Esophagus squamous epithelium (tissue), 4 donors: ENCODE measurements at regions not wholly inside any gene's neighbourhood (a gene's known extent, or its start where the extent isn't known, plus 50 kb on each side); places are given as distances from the start of the nearest gene placed in this dataset.
"Not testable (repeated sequence)": the region's sequence is repeated elsewhere in the genome, so short reads cannot be mapped to it uniquely, and the experiment has no call there.

Experiments used
- POLR2A ChIP-seq, 4 donors: fragments of 450-650 bp; IDR thresholded peaks; one replicate each; pipeline ENCODE4 v1.6.1; 2017; ENCODE audit warnings: antibody characterized with exemption in 4 of 4, mild to moderate bottlenecking in 4 of 4, moderate library complexity in 3 of 4
- TF ChIP-seq, protein P1 (sequence below), 6 experiments: fragments of 450-650 bp in 4 of 6; fragments of 200-600 bp in 2 of 6; sonication (generic) in 2 of 6; IDR thresholded peaks; one replicate each; pipeline ENCODE4 v1.5.1; 2016 to 2019; ENCODE audit warnings: antibody characterized with exemption in 6 of 6, mild to moderate bottlenecking in 4 of 6, moderate library complexity in 4 of 6

DNA sequence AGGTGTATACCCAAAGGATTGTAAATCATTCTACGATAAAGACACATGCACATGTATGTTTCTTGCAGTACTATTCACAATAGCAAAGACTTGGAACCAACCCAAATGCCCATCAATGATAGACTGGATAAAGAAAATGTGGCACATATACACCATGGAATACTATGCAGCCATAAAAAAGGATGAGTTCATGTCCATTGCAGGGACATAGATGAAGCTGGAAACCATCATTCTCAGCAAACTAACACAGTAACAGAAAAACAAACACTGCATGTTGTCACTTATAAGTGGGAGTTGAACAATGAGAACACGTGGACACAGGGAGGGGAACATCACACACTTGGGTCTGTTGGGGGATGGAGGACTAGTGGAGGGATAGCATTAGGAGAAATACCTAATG, 530.4 kb upstream of the SGO1 start:
- TF ChIP-seq POLR2A (IDR thresholded peaks at IDR 0.05): not testable (repeated sequence)
- TF ChIP-seq, protein P1, sequence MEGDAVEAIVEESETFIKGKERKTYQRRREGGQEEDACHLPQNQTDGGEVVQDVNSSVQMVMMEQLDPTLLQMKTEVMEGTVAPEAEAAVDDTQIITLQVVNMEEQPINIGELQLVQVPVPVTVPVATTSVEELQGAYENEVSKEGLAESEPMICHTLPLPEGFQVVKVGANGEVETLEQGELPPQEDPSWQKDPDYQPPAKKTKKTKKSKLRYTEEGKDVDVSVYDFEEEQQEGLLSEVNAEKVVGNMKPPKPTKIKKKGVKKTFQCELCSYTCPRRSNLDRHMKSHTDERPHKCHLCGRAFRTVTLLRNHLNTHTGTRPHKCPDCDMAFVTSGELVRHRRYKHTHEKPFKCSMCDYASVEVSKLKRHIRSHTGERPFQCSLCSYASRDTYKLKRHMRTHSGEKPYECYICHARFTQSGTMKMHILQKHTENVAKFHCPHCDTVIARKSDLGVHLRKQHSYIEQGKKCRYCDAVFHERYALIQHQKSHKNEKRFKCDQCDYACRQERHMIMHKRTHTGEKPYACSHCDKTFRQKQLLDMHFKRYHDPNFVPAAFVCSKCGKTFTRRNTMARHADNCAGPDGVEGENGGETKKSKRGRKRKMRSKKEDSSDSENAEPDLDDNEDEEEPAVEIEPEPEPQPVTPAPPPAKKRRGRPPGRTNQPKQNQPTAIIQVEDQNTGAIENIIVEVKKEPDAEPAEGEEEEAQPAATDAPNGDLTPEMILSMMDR (IDR thresholded peaks at IDR 0.05): not testable (repeated sequence)
